HG02623 (cell line): ENCODE measurements at regions not wholly inside any gene's neighbourhood (a gene's known extent, or its start where the extent isn't known, plus 50 kb on each side); places are given as distances from the start of the nearest gene placed in this dataset.

Experiments used
- ATAC-seq: cut with Tn5 transposase; IDR thresholded peaks from one replicate; pipeline ENCODE4 v1.9.1; 2021; ENCODE audit warnings: moderate library complexity; ENCODE audit not compliant: unreplicated experiment

DNA sequence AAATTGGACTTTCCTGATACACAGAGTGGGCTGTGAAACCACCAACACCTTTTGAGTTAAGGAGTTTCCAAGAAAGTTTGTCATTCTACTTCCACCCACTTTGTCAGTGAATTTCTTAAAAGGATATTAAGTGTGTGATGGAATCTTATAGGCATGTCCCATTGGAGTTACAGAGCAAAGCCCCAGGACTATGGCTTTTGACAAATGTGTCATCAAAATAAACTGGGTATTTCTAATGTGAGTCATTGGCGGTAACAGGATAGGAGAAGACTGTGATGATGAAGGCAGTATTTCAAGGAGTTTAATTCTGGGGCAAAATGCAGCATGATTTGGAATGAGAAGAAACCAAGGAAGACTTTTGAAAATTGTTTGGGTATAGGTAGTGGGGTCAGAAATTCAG lies 1013.8 kb upstream of the EEF2KMT start:
- ATAC-seq, result no peak

DNA sequence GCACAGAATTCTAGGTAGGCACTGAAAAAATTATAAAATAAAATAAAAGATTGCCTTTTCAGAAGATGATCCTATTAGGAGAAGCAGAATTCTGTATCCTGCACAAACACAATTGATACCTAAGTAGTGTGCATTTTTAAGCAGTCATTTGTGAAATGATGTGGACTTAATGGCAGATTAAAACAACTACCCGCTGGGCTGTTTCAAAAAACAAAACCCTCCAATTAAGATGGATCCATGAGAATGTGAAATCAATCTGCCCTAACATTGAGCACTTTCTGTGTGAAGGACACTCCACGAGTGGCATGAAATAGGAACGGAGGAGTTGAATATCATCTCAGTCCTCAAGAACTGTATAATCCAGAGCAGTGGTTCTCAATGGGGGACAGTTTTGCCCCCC lies 1012.8 kb upstream of the EEF2KMT start:
- no peak for ATAC-seq

DNA sequence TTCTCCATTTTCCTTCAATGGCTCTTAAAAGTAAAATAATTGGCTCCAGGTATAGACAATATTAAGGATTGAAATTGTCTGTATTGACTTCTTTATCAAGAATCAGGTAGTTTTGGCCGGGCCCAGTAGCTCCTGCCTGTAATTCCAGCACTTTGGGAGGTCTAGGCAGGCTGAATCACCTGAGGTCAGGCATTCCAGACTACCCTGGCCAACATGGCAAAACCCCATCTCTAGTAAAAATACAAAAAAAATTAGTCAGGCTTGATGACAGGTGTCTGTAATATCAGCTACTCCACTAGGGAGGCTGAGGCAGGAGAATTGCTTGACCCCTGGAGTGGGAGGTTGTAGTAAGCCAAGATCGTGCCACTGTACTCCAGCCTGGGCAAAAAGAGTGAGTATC lies 1008.5 kb upstream of the EEF2KMT start:
- ATAC-seq, result no peak

DNA sequence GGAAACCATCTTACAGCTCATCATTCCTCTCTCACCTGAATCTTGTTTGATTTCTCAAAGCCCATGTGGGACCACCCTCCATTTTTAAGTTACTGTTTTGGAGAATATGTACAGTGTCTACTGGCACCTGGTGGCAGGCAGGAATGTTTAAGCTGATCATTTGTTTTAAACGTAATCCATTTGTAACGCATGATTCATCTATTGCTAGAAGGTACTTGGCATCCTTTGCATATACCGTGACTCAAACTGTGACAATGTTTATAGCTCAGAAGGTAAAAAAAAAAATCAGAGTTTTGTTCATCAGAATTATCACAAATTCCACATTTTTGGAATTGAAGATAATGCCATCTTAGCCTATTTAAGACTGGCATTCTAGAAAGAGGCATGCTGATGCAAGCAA lies 1007.5 kb upstream of the EEF2KMT start:
- ATAC-seq, result no peak

DNA sequence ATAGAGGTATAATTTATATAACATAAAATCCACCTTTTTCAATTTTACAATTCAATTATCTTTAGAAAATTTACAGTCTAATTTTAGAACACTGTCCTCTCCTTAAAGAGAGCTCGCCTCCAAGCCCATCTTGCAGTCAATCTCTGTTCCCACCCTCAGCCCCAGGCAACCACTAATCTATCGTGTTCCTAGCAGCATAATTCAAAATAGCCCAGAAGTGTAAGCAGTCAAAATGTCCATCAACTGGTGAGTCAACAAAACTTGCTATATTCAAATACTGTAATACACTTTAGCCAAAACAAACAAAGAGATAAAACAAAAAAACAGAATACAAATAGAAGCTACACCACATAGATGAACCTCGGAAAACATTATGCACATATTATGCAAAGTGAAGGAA lies 1006.8 kb upstream of the EEF2KMT start:
- ATAC-seq, result no peak

DNA sequence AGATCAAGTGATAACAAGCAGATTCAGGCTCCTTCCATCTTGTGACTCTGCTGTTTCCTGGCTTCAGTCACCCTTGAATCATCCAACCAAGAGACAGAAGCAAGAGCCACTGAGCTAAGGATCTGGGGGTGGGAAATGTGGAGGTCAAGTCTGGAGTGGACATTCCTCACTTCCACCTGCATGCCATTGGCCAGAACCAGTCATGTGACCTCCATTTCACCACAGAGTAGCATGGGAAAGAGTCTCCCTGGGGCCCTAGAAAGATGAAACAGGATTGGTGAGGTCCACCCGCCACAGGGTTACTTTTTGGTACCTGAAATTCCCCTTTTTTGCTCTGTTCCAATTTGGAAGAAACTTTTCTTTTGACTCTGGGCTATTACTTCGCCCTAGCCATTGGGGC lies 1006.0 kb upstream of the EEF2KMT start:
- ATAC-seq, result no peak

DNA sequence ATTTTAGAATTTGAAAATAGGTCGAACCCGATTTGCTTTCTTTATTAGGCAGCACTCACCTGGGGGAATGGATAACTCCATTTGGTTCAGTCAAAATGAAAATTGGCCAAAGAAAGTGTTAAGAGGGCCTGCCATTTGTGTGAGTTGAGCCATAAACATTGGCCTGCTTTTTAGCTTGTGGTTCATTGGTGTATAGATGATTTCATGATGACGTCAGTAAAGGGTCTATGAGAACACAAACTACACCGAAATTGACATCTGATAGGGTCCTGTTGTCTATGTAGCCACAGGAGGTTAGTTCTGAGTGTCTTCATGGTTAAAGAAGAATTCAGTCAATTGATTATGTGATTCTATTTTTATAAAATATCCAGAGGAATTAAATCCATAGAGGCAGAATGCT lies 1001.5 kb upstream of the EEF2KMT start:
- no peak for ATAC-seq

DNA sequence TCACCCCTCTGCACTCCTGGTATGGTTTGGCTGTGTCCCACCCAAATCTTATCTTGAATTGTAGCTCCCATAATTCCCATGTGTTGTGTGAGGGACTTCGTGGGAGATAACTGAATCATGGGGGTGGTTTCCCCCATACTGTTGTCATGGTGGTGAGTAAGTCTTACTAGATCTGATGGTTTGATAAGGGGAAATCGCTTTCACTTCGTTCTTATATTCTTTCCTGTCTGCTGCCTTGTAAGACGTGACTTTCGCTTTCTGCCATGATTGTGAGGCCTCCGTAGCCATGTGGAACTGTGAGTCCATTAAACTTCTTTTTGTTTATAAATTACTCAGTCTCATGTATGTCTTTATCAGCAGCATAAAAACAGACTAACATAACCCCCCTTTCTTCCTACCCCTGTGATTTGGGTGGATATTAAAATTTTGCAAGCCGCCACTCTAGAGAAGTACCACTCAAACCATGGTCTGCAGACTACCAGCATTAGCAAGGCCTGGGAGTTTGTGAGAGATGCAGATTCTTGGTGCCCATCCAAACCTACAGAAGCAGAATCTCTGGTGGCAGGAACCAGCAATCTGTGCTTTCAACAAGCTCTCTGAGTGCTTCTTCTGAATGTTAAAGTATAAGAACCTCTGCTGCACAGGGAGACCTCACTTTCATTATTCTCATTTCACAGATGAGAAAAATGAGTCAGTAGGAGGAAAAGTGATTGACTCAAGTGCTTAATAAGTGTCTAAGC lies 999.5 kb upstream of the EEF2KMT start:
- no peak for ATAC-seq

DNA sequence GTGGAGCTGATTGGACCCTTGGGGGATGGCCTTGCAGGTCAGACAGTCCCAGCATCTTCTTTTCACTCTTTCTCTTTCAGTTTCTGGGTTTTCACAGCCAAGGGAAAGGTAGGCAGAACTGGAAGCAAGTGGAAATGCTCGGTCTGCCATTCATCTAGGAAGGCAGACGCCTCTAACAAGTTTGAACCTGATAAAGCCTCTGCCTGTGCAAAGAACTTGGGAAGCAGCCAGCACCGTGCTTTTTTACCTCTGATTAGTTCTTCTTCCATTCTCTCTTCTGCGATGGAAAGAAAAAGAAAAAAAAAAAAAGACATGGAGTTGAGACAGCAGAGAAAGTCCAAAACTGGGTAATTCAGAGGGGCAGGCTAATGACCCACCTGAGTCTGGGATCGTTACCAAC lies 997.8 kb upstream of the EEF2KMT start:
- ATAC-seq, result no peak

DNA sequence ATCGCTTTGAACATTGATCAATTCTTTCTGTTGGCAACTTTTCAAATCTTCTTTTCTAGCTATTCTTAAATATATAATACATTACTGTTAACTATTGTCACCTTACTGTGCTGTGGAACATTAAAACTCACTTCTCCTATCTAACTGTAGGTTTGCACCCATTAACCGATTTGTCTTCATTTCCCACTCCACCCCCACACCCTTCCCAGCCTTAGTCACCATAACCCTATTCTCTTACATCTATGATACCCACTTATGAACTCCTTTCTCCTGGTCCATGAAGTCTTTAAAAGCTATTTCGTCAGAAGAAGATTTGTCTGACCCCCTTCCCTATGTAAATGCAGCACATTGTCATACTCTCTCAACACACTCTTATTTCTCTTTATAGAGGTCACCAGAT lies 993.4 kb upstream of the EEF2KMT start:
- ATAC-seq, result no peak

DNA sequence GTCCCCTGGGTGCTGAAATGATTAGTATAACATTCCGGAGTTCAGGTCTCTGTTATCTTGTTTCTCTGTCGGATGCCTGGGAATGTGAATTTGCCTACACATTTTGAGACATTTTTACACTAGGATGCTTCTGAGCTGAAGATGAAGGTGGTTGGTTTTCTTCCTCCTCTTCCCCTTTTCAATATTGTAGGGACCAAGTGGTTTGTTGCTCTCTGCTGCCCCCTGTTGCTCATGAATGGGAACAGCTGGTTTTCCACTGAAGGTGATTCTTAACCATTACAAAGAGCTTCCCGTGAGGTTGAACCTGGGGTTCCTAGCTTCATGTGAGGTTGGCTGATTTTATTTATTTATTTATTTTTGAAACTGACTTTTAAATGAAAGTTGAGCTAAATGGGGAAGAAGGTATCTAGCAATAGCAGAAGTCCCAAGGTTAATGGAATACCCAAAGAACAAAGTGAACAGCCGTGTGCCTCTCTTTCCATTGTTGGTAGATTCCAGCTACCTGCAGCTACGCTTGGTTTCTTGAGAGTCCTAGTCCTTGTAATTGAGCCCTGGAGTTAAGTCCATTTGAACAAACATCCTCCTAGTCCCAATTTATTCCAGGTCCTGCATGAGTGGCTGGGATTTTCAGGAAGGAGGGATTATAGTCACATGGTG lies 983.9 kb upstream of the EEF2KMT start:
- ATAC-seq, result no peak

DNA sequence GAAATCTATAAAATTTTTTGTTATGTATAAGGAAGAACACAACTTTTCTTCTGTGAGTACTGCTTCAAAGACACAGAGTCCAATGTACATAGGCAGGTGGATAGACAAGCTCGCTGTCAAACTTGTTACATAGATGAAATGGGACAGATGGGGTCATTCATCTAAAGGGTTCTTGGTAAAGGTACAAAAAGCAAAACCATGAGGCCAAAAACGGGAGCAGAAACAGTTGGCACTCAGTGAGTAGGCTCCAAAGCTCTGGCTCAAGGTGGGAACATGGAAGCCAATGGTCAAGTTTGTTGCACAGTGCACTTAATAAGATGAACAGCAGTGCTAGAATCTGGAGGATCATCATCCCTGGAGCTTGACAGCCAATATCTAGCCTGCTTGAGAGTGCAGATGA lies 979.0 kb upstream of the EEF2KMT start:
- no peak for ATAC-seq

DNA sequence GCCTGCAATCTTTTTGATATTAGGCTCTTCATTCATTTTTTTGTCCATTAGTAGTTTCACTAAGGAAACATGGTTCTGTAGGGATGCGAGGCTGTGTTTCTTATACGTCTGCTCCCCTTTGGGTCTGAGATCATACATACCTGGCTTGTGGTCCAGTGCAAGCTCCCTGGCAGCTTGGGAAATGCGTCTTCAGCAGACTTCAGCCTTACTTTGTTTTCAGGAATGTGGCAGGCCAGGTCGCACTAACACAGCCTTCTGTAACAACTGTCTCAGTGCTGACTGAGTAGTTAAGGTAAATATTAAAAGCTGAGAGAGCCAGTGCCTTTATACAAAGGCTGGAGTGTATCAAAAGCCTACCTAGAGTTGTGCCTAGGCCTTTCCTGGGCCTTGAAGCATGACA lies 970.5 kb upstream of the EEF2KMT start:
- ATAC-seq, result no peak

DNA sequence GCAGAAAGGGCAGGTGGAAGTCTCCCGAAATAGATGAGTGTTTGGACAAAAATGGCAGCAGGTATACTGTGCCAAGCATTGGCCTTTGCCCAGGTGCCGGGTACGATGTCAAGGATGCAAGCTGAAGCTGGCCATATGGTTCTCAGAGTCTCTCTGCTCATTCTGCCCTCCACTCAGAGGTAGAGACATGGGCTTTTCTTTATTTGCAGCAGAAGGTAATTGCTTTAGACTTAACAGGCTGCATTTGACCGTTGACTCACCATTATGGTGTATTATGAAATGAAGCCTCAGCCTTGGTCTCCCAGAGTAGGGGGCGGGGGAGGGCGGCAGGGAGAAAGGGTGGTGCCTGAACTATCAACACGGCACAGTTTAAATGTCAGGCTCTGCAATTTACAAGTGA lies 969.1 kb upstream of the EEF2KMT start:
- ATAC-seq, result no peak

DNA sequence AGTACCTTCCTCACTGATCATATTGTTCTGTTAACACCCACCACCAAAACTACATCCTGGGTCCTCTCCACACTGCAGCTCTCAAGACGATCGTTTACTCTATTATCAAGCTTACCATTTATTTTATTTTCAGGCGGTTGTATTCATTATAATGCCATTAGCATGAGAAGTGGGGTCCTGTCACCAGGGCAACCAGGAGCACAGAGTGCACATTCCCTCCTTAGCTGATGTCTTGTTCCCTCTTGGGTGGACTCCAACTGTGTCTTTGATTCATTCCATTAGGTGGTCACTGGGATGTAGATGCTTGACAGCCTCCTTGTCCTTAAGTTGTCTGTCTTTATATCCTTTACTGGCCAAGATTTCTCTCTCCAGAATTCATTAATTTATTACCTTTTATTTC lies 965.9 kb upstream of the EEF2KMT start:
- no peak for ATAC-seq

DNA sequence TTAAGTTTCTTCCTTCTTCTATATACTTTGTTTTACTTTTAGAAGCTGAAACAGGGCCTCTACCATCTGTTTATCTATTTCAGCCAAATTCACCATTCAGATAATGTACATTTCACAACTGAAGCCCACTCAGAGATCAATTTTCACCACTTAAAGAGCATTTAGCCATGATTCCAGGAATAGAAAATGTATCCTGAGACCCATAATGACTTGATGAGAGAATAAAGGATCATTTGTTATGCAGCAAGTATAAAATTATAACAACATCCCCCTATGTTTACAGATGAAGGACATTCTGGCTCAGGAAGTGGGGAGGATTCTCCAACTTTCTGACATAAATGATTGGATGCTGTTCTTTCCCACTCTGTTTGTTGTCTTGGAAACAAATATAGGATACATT lies 962.1 kb upstream of the EEF2KMT start:
- no peak for ATAC-seq

DNA sequence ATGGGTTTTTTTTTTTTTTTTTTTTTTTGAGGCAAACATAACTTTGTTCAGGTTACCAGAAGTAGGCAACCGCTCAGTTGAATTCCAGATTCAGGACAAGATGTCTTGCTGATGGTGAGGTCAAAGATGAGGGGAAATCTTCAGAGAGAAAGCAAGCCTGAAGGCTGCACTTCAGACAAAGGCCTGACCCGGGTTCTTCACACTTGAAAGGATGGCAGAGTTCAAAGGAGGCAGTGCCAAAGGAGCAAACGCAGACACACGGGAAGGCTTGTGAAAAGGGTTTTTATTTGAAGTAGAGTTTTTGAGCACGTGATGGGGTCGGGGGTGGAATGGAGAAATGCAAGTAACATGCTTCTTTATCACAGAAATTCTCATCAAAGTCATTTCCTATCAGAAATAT lies 960.2 kb upstream of the EEF2KMT start:
- ATAC-seq, result no peak

DNA sequence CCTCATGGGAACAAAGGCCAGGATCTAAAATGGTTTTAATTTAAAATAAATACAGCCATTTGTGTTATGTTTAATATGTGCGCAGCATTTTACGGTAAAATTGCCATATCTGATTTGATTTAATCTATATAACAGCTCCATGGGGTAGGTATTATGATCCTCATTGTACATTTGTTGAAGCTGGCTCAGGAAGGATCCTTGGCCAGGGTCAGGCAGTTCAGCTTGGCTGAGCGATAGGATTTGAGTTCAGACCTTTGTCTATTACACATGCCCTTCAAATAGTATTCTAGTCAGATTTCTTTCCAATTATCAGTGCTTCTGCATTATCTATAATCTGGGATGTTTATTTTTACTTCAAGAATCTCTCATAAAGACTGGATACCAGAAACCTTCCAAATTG lies 950.4 kb upstream of the EEF2KMT start:
- no peak for ATAC-seq

DNA sequence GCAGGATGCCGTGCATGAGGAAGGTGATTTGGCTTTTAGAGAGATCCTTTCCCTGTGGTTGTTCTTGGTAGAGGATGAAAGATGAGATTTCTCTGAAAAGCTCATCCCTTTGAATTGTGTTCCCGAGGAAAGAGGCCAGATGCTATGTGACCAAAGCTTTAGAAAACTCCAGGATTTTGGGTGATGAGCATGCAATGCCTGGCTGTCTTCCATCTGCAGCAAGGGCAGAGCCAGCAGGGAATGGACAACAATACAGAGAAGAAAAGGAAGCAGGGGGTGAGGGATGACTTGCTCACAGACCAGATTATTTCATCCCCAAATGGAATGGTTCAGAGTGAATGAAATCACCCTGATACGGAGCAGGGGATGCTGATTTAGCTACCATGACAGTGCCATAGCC lies 949.7 kb upstream of the EEF2KMT start:
- no peak for ATAC-seq

DNA sequence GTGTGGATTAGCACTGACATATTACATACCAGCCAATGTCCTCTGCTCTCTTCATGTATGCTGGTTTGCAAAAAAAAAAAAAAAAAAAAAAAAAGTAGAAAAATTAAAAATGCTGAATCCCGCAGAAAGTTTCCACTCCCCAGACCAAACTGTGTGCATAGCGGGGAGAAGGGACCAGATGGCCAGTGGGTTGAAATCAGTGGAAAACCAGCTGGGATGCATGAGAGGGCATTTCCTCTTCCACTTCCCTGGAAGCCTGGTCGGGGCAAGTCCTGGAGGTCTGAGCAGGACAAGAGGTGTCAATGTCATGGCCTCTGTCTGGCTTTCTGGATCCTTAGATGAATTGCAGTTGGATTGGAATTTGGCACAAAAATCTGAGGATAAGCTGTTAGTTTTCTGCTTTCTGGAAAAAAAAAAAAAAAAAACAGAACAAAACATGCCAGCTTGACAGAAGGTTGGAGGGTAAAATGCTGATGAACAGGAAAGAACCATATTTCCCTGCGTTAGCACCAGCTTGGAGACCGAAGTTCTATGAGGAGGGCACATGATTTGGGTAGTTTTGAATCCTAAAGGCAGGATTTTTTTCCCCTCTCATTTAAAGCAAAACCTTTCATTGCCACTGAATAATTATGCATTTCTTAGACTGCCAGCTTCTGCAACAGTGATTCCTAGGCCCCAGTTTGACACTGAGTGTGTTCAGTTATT lies 941.5 kb upstream of the EEF2KMT start:
- ATAC-seq, result no peak

DNA sequence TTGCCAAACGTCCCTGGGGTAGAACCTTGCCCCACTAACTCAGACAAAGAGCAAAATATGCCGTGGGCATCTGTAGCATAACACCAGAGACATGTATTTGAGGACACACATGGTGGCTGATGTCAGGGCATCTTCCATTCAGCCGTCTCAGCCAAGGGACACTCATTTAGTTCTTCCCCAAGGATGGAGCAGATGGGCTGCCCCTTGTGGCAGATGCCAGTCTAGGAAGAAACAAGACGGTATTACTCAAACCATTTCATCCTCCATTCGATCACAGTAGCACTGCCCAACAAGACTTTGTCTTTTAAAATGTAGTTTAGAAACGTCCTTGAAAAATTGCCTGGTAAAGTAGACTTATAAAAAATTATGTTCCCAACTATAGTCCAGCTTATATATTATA lies 937.6 kb upstream of the EEF2KMT start:
- ATAC-seq, result no peak

DNA sequence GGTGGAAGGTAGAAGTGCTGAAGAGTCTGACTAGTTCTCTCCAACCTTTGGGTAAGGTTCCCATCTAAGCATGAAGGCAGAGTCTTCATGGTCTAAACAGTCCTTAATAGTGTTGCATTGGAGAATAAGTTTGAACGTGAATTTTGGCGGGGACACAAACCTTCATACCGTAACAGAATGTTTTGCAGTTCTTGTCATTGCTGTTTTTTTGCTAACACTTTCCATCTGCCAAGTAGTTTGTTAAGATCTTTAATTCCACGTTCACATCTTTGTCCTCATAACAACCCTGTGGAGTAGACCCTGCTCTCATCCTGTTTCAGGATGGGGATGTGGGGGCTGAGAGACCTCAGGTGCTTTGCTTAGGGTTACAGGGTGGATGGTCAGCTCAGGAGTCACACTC lies 936.9 kb upstream of the EEF2KMT start:
- no peak for ATAC-seq
